ENCODE measurements at regions not wholly inside any gene's neighbourhood (a gene's known extent, or its start where the extent isn't known, plus 50 kb on each side); places are given as distances from the start of the nearest gene placed in this dataset.

DNA sequence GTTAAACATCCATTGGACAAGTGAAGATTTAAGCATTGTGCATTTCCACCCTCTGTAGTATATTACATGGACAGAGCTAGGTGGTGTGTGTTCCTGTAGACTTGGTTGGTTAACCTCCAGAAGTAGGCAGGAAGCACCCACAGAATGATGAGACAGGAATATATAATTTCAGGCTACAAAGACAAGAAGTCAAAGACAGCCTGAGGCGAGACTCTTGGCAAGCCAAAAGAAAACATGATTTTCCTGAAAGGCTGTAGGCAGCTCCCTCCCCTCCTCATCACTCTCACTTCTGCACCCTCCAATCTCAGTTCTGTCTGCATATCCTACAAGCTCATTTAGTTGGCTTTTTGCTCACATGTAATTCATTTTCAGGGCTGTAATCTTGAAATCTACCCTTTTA lies 110.0 kb upstream of the SLC35B3 start:
- TF ChIP-seq, protein P1, sequence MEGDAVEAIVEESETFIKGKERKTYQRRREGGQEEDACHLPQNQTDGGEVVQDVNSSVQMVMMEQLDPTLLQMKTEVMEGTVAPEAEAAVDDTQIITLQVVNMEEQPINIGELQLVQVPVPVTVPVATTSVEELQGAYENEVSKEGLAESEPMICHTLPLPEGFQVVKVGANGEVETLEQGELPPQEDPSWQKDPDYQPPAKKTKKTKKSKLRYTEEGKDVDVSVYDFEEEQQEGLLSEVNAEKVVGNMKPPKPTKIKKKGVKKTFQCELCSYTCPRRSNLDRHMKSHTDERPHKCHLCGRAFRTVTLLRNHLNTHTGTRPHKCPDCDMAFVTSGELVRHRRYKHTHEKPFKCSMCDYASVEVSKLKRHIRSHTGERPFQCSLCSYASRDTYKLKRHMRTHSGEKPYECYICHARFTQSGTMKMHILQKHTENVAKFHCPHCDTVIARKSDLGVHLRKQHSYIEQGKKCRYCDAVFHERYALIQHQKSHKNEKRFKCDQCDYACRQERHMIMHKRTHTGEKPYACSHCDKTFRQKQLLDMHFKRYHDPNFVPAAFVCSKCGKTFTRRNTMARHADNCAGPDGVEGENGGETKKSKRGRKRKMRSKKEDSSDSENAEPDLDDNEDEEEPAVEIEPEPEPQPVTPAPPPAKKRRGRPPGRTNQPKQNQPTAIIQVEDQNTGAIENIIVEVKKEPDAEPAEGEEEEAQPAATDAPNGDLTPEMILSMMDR (IDR thresholded peaks at IDR 0.05 in 4 of 5, conservative IDR thresholded peaks at IDR 0.05 in 1 of 5) = no peak
- no peak for TF ChIP-seq POLR2A (IDR thresholded peaks at IDR 0.05)

Data from gastrocnemius medialis (tissue), 4 donors.